ENCODE measurements at regions not wholly inside any gene's neighbourhood (a gene's known extent, or its start where the extent isn't known, plus 50 kb on each side); places are given as distances from the start of the nearest gene placed in this dataset.
"Not testable (repeated sequence)": the region's sequence is repeated elsewhere in the genome, so short reads cannot be mapped to it uniquely, and the experiment has no call there.

DNA sequence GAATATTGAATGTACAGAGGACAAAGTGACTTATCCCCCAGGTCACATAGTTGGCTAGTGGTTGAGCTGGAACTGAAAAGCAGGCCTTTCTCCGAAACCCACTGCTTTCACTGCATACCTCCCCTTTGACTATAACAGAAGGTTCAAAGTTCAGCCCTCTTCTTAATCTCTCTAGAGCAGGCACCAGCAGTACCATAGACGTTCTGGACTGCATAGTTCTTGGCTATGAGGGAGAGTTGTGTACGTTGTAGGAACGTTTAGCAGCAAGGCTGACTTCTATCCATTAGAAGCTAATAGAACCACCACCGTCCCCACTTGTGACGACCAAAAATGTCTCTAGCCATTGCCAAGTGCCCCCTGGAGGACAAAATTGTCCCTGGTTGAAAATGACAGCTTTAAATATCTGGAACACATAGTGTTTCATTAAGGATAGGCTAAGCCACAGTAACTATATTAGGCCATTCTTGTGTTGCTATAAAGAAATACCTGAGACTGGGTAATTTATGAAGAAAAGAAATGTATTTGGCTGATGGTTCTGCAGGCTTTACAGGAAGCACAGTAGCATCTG lies 123.8 kb upstream of the MTHFD1L start:
- DNase-seq = peak in 1 of 4 experiments; percentile 2

DNA sequence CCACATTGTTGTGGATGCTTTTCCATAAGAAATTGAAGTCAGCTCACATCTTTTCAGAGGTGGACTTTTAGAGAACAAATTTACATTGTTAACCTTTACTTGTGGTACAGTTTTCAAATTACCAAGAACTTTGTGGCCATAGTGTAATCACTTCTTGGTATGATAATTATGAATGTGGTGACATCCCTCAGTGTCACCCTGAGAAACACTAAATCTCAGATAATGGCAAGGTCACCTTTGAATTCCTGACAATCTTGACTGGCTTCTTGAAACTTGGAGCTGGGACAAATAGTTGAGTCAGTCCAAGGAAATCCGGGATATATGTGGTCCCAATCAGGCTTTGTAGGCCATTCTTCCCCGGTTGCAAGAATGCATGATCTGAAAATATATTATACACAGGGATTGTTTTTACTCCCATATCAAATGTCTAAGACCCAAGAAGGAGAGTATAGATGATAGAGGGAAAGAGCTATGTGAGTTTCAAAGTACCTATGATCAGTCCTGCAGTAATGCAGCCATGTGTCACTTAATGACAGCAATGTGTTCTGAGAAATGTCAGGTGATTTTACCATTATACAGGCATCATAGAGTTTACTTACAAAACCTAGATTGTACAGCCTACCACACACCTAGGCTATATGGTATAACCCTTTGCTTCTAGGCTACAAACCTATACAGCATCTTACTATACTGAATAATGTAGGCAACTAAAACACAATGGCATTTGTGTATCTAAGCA lies 120.8 kb upstream of the MTHFD1L start:
- DNase-seq = no peak

- no peak for DNase-seq
These were observed 119.6 kb upstream of the MTHFD1L start for GRCh38 chr6:150745896-150746295.

DNA sequence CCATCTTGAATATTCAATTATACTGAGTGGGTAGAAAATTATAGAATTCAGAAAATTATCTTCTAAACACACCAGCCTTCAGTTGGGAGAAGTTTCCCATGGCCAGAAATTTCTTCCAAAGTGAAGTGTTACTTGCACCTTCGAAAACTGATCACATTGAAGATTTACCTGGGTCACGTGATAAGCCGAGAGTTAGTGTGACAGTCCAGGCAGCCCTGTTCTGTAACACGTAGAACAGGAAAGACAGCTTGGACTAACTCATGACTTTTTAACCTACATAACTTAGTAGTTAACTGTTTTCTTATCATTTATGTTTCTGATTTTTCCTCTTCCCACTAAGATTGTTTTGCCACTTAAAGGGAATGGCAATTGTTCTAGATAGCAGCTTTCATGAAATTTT lies 118.3 kb upstream of the MTHFD1L start:
- DNase-seq = no peak

- DNase-seq = no peak
These were observed 116.3 kb upstream of the MTHFD1L start for GRCh38 chr6:150749091-150749670.

GRCh38 chr6:150751296-150751695 lies 114.2 kb upstream of the MTHFD1L start:
- no peak for DNase-seq

GRCh38 chr6:150752409-150752808 lies 113.1 kb upstream of the MTHFD1L start:
- no peak for DNase-seq

GRCh38 chr6:150753371-150754064 lies 112.0 kb upstream of the MTHFD1L start:
- DNase-seq = no peak

DNA sequence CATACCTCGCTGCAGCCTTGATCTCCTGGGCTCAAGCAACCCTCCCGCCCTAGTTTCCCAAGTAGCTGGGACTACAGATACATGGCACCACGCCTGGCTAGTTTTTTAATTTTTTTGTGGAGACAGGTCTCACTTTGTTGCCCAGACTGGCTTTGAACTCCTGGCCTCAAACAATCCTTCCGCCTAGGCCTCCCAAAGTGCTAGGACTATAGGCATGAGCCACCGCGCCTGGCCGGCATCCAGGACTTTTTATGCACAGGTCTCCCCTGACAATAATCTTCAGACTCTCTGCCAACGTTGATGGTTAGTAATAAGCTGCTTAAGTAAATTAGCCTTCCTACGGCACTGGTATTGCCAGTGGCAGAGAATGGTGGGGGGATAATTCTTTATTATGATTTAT lies 110.5 kb upstream of the MTHFD1L start:
- DNase-seq = no peak

- DNase-seq = no peak
These were observed 110.0 kb upstream of the MTHFD1L start for GRCh38 chr6:150755524-150755923.

GRCh38 chr6:150756173-150756572 lies 109.3 kb upstream of the MTHFD1L start:
- DNase-seq = no peak

DNA sequence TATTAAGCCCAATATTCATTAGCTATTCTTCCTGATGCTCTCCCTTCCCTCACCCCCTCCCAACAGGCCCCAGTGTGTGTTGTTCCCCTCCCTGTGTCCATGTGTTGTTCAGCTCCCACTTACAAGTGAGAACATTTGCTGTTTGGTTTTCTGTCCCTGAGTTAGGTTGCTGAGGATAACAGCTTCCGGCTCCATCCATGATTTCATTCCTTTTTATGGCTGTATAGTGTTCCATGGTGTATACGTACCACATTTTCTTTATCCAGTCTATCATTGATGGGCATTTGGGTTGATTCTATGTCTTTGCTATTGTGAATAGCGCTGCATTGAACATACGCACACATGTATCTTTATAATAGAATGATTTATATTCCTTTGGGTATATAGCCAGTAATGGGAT lies 107.7 kb upstream of the MTHFD1L start:
- not testable (repeated sequence) for DNase-seq

DNA sequence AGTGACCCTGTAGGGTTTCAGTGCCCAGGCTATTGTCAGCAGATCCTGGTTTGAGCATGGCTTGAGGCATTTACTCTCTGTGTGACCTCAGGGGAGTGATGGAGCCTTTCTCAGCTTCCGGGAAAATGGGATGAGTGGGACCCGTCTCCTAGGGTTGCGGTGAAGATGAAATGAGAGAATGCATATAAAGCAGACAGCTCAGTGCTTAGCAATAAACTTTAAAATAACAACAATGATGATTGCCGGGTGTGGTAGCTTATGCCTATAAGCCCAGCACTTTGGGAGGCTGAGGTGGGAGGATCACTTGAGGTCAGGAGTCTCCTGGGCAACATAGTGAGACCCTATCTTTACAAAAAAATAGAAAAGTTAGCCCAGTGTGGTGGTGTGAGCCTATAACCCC lies 106.0 kb upstream of the MTHFD1L start:
- DNase-seq = no peak

DNA sequence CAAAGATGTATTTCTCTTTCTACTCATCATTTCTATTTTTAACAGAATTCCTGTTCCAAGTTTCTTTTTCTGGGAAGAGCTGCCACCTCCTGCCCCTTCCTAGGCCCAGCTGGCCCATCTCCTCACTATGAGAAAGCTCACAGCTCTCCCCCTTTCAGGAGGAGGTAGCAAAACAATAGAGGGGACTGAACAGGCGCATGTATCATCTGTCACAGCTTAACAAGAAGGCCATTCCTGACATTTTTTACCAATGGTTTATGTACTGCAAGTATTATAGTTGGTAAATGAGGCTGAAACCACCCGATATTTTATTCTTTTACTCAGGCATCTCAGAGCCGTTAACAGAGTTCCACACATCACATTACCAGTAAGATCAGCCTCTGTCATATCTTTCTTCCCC lies 103.7 kb upstream of the MTHFD1L start:
- no peak for DNase-seq

DNA sequence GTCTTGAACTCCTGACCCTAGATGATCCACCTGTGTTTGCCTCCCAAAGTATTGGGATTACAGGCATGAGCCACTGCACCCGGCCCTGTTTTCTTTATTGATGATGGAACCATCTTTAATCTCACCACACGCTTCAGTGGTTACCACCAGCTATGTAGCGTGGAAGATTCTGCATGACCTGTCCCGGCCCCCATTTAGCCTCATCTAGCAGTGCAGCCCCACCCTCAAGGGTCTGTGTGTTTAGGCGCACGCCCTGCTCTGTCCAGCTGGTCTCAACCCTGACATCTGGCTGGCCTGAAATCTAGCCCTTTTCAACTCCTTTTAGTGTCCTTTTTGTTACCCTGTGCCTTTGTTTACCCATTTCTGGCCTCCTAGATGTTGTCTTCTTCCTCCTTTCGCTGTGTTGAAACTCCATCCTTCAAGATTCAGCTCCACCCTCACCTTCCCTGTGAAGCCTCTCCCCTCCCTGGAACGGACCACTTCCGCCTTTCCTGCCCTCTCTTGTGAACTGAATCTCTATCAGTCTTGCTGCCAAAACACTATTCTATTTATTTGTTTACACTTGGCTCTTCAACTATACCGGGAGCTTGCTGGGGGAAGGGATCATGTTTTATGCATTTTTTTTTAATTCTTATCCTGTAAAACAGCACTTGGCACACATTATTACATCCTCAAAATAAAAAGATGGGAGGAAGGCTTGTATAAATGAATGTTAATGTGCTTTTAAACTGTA lies 101.0 kb upstream of the MTHFD1L start:
- DNase-seq = no peak

- DNase-seq = no peak
These were observed 100.3 kb upstream of the MTHFD1L start for GRCh38 chr6:150765067-150765764.

DNA sequence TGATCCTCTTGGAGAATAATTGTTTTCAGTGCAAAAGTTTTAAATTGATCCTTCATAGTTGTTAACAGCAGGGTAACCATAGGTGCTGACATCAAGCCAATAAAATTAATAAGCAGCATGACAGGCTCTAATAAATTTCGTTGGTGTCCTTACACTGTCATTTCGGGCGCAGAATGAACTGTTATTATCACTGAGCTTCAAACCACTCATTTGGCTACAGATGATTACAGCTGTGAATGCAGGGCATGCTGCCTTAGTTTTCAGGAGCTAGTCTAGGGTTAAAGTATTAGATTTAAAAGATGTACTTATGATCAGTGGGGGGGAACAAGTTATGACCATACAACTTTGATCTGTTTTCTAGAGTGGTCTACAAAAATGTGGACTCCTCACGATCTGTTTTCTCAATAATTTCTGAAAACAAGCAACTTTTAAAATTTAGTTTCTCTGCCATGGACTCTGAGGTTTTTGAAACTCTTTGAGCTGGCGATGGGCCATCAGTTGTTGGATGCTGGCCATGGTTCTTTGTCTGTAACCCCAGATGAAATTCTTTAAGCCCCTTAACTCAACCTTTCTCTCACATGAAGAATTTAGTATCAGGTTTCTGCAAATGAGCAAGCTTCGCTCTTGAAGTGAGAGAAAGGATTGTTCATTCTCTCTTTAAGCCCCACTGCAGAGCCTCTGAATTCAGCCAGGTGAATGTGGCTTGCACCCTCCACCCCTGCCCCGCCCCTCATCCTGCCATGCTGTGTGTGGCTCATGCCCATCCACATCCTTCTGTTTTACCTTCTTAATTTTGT lies 99.1 kb upstream of the MTHFD1L start:
- no peak for DNase-seq

DNA sequence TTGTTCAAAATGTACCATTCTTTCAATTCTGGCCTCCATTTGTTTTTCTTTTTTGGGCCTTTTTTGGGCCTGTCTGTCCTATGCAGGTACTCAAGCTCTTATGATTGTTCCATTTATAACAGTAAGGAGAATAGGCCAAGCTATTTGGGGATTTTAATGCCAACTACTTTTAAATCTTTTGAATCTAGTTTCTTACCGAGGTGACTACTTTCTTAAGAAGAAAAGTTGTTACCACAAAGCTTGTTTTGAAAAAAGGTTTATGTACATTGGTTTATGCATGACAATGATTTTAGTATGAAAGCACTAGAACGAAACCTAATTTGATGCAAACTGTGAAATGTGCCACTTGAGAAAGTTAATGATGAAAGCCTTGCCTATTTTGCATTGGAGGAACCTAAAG lies 98.3 kb upstream of the MTHFD1L start:
- no peak for DNase-seq

DNA sequence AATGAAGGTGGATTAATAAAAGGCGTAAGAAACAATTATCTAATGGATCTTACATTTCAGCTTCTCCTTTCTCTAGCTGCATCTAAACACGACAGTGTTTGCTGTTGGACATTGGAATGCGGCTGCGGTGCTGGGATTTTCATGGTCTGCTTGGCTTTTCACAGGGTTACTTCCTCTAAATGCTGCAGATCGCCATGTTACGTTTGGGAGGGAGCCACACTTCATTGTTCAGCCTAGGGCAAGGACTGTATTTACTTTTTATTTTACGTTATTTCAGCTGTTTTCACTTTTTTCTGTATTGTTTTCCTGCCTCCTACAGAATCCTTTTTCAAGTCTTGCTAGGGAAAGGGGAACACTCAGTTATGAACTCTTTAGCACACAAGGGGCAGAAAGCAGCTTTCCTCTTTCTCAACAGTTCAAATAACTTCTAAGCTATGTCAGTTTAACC lies 97.9 kb upstream of the MTHFD1L start:
- no peak for DNase-seq

GRCh38 chr6:150770637-150771036 lies 94.9 kb upstream of the MTHFD1L start:
- no peak for DNase-seq

DNA sequence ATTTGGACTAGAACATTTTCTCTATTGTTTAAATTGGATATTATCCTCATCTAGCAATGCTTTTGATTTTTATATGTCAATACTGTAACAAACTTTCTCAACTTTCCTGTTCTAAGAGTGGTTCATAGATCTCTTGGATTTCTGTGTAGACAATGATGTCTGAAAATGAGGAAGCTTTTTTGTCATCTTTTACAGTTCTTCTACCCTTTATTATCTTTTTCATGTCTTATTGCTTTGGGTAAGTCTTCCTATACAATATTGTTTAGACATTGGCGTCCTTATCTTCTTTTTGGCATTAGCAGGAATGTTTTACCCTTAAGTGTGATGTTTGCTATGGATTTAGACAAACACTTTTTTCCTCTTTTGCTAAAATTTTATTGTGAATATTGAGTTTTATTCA lies 91.5 kb upstream of the MTHFD1L start:
- no peak for DNase-seq

Data from activated CD4-positive, CD25-positive, alpha-beta regulatory T cell (primary cell).